ENCODE measurements at regions not wholly inside any gene's neighbourhood (a gene's known extent, or its start where the extent isn't known, plus 50 kb on each side); places are given as distances from the start of the nearest gene placed in this dataset.

- TF ChIP-seq, protein P1, sequence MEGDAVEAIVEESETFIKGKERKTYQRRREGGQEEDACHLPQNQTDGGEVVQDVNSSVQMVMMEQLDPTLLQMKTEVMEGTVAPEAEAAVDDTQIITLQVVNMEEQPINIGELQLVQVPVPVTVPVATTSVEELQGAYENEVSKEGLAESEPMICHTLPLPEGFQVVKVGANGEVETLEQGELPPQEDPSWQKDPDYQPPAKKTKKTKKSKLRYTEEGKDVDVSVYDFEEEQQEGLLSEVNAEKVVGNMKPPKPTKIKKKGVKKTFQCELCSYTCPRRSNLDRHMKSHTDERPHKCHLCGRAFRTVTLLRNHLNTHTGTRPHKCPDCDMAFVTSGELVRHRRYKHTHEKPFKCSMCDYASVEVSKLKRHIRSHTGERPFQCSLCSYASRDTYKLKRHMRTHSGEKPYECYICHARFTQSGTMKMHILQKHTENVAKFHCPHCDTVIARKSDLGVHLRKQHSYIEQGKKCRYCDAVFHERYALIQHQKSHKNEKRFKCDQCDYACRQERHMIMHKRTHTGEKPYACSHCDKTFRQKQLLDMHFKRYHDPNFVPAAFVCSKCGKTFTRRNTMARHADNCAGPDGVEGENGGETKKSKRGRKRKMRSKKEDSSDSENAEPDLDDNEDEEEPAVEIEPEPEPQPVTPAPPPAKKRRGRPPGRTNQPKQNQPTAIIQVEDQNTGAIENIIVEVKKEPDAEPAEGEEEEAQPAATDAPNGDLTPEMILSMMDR (IDR thresholded peaks at IDR 0.05; ENCODE audit: low read depth, low read length, missing input control), result no peak
- TF ChIP-seq YY1 (IDR thresholded peaks at IDR 0.05), result no peak
- no peak for TF ChIP-seq TAF1 (conservative IDR thresholded peaks at IDR 0.05)
- no peak for TF ChIP-seq SP1 (IDR thresholded peaks at IDR 0.05)
- TF ChIP-seq EGR1 (IDR thresholded peaks at IDR 0.05; ENCODE audit: low read depth in 2 of 2), result no peak
- no peak for TF ChIP-seq REST (IDR thresholded peaks at IDR 0.05)
- no peak for TF ChIP-seq GABPA (IDR thresholded peaks at IDR 0.05 in 1 of 2, conservative IDR thresholded peaks at IDR 0.05 in 1 of 2)
- no peak for TF ChIP-seq HNF4A (conservative IDR thresholded peaks at IDR 0.05)
- no peak for TF ChIP-seq NR2F2 (IDR thresholded peaks at IDR 0.05)
- no peak for TF ChIP-seq RXRA (IDR thresholded peaks at IDR 0.05)
These were observed 494.1 kb downstream of the PRR32 start for GRCh38 chrX:127313635-127314034.
